ENCODE measurements at regions not wholly inside any gene's neighbourhood (a gene's known extent, or its start where the extent isn't known, plus 50 kb on each side); places are given as distances from the start of the nearest gene placed in this dataset.

DNA sequence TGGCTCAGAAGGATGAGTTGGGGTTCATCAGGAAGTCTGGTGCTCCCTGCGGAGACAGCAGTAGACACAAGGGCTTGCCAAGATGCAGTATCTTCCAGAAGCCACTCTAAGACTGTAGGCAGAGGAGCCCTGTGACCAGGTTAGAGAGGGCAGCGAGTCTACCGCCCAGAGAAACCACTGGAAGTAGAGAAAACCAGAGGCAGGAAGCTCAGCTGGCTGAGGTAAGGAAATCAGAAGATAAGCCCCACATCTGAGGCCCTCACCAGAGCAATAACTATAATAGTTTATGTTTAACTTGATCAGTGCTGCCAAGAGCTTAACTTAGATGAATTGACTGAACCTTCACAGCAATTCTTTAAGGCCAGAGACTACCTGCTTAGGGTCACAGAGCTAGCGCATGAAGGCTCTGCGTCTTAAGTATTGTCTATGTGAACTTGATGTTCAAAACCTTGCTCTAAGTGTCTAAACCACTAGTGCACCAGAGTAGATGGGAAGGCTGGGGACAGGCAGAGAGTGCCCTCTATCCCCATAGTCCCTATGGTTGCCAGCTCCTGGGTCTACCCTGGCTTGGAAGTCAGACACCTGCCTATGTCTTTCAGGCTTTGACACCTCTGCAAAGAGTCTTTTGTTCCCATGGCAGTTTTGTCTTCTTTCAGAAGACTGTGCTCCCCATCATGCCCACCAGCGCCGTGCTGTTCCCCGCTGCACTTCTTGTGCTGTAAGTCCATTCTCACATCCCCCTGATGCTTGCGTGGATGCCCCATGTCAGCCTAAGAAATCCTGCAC, 228.2 kb upstream of the KLF4 start:
- TF ChIP-seq EZH2 (IDR thresholded peaks at IDR 0.05; ENCODE audit: low read length, unreplicated experiment): no peak
- TF ChIP-seq, protein P1, sequence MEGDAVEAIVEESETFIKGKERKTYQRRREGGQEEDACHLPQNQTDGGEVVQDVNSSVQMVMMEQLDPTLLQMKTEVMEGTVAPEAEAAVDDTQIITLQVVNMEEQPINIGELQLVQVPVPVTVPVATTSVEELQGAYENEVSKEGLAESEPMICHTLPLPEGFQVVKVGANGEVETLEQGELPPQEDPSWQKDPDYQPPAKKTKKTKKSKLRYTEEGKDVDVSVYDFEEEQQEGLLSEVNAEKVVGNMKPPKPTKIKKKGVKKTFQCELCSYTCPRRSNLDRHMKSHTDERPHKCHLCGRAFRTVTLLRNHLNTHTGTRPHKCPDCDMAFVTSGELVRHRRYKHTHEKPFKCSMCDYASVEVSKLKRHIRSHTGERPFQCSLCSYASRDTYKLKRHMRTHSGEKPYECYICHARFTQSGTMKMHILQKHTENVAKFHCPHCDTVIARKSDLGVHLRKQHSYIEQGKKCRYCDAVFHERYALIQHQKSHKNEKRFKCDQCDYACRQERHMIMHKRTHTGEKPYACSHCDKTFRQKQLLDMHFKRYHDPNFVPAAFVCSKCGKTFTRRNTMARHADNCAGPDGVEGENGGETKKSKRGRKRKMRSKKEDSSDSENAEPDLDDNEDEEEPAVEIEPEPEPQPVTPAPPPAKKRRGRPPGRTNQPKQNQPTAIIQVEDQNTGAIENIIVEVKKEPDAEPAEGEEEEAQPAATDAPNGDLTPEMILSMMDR (conservative IDR thresholded peaks at IDR 0.05; ENCODE audit: low read depth, low read length): no peak
